GM18505 (cell line): ENCODE measurements at regions not wholly inside any gene's neighbourhood (a gene's known extent, or its start where the extent isn't known, plus 50 kb on each side); places are given as distances from the start of the nearest gene placed in this dataset.

Source experiments
- ATAC-seq: cut with Tn5 transposase; IDR thresholded peaks from one replicate; pipeline ENCODE4 v1.9.1; 2021; ENCODE audit not compliant: unreplicated experiment
- POLR2A ChIP-seq: IDR thresholded peaks from 4 replicates; pipeline ENCODE4 v1.6.1; 2011; ENCODE audit warnings: borderline replicate concordance; ENCODE audit not compliant: insufficient read depth, insufficient read length; ENCODE audit errors: extremely low read depth

DNA sequence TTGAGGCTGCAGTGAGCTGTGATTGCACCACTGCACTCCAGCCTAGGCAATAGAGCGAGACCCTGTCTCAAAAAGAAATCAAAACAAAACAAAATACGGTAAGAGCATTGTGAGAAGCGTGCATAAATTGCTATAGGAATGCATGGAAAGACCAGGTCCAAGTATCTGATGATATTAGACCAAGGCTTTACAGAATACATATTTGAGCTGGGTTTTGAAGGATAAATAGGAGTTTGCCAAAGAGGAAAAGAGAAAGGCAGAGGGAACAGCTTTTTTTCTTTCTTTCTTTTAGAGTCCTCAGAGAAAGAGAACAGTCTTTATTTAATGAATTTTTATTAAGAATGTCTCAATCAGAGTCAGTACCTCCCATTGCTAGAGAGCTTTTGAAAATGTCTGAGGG is 79.5 kb upstream of the PRPS1 start:
- no peak for TF ChIP-seq POLR2A
- ATAC-seq, result no peak

- ATAC-seq, result no peak
- TF ChIP-seq POLR2A, result no peak
Observed at GRCh38 chrX:107549504-107549903, 78.8 kb upstream of the PRPS1 start.

DNA sequence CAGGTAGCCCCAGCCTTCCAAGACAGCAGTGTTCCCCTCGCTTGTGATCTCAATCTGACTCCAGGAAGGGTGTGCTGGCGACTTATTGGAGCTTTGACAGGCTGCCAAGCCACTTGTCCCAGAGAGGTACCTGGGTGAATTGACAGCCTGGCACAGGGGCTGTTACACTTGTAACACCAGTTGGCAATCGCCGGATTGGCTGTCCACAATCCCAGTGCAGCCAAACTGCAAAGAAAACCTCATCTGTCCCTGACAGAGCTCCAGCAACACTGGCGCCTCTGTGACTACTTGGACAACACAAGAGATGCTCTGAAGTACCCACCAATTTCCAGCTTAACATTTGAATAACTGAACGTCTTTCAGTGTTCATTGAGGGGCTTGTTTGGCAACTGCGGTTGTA is 76.8 kb upstream of the PRPS1 start:
- ATAC-seq, result no peak
- TF ChIP-seq POLR2A, result no peak

DNA sequence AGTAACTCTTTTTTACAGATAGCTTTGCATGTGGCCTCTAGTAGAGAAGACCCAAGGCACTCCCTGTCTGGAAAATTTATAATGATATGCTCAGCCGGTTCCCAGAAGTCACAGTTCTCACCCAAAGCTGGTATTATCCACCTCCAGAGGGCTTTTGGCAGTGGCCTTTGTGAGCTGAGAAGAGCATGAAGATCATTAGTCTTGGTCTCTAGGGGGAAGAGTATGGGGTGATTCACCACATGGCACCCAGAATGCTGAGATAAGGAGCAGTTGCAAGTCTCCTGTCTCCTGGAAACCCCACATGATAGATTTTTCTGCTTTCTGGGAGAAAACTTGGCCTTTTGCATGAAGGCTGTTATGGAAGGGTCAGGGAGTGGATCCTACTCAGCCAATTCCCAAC is 75.4 kb upstream of the PRPS1 start:
- ATAC-seq, result no peak
- TF ChIP-seq POLR2A, result no peak

- no peak for ATAC-seq
- TF ChIP-seq POLR2A, result no peak
Observed at GRCh38 chrX:107556967-107557366, 71.3 kb upstream of the PRPS1 start.

DNA sequence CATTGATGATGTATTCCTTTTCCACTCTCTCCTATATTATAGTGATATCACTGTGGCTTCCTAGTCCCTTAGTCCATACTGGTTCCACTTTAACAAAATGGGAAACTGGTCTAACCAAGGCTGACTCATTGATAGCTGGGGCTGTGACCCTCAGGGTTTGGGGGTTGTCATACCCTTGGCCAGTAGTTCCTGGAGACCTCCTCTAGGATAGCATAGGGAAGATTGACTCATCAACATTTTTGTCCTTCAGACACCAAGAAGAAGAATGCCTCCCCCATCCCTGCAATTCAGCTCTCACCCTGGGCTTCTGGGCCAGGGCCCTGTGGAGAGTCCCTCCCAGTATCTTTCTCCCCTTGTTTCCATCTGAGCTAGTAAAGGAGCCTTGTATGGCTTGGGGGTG is 68.8 kb upstream of the PRPS1 start:
- ATAC-seq, result no peak
- TF ChIP-seq POLR2A, result no peak

GRCh38 chrX:107560041-107560440 is 68.3 kb upstream of the PRPS1 start:
- no peak for TF ChIP-seq POLR2A
- no peak for ATAC-seq

- no peak for TF ChIP-seq POLR2A
- no peak for ATAC-seq
Observed at GRCh38 chrX:107560980-107561379, 67.3 kb upstream of the PRPS1 start.

DNA sequence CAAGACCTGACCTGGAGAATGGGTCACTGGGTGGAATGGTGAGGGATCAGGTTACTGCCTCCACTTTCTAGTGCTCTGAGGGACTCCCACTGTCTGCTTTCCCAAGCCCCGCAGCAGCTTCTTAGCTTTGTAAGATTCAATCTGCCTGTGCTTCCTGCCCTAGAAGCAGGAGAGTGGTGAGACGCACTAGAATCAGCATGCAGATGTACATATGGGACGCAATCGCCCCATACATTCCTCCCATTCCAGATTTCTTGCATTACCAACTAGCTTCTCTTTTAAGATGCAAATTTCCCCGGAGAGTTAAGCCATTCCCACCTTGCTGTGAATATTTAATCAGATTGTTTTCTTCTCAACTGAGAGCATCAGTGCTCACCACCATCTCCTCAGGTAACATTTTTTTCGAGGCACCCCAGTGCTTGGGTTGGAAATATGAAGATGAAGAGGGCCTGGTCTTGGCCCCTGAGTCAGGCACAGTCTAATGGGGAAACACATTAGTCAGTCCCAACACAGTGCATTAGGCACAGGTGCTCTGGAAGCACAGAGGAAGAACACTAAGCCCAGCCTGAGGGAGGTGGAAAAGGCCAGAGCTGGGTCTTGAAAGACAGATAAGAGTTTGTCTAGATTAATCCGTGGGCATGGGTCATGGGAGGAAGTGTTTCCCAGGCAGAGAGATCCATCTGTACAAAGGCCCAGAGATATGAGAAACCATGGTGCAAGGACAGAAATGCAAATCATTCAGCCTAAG is 66.7 kb upstream of the PRPS1 start:
- no peak for ATAC-seq

DNA sequence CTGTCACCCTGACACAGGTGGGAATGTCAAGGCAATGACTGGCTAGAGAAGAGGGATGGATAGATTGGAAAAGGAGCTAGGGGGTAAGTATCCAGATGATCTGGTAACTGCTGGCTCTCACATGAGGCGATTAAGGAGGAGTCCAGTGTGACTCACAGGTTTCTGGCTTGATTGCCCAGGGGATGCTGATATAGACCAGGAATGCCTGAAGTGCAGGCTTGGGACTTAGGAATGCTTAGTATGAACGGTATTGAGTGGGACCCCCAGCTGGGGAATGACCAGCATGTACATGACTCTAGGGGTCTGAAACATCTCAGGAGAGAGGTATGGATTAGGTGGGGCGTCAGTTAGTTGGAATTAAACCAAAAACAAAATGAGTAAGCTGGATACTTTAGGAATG is 65.8 kb upstream of the PRPS1 start:
- ATAC-seq, result no peak

More for the DNA sequence above, 66.7 kb upstream of the PRPS1 start:
- TF ChIP-seq POLR2A, result no peak

DNA sequence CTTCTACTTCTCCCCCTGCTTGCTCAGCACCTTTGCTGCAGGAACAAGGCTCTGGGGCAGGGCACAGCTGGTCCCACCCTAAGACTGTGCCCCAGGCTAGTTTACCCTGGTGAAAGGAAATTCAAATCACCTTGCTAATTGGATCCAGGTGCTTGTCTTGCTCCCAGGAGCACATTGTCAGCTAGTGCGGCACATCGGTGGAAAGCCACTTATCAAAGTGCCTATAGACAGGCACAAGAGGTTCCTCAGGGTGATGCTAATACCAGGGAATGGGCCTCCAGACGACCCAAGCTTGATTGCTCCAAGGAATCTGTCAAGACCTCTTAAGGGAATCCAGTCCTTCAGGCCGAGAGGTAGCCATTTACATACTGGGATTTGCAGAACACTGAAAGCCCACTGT is 64.5 kb upstream of the PRPS1 start:
- TF ChIP-seq POLR2A, result no peak

More for the DNA sequence above, 65.8 kb upstream of the PRPS1 start:
- TF ChIP-seq POLR2A, result no peak

DNA sequence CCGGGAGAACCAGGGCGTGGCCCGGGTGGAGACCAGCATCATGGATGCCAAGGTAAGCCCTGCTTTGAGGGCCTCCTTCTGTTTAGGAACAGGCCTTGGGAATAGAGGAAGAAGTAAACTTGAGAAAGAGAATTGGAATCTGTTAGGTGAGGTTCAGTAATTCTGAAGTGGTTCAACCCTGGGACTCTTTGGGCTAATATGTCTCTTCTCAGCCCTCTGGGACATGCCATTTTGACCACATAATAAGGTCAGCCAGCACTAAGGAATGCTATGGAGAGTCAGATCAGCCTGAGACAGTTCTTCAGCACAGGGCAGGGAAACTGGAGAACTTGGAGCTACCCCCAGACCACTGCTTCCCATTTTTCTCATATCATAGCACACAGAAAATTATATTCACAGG is 63.3 kb upstream of the PRPS1 start:
- no peak for ATAC-seq
- no peak for TF ChIP-seq POLR2A

More for the DNA sequence above, 64.5 kb upstream of the PRPS1 start:
- no peak for ATAC-seq

DNA sequence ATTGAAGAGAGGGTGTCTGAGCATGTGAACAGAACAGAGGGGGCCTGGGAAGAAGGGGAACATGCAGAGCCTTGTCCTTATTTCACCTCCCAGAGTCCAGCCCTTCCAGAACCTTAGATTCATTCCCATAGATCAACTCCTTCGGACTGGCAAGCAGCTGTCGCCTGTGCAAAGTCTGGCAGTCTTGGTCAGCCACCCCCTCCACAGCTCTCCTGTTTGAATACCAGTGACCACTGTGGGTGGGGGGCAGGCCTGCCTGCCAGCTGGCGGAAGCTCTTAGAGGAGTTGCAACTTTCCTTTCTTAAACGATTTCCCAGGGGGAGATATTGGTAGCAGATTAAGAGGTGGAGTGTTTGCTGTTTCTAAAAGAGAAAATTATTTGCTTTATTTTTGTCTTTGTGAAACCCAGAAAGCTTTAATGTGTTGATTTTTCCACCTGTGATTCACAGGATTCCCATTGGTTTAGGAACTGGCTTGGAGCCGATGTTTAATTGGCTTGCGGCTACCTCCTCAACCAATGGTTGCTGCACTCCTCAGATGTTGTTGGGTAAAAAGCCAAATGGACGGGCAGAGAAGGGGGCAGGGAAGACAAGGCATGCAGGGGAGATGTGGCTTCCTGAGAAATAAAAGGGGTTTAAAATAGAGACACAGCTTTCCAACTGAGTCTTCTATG is 62.2 kb upstream of the PRPS1 start:
- TF ChIP-seq POLR2A, result no peak
- no peak for ATAC-seq

DNA sequence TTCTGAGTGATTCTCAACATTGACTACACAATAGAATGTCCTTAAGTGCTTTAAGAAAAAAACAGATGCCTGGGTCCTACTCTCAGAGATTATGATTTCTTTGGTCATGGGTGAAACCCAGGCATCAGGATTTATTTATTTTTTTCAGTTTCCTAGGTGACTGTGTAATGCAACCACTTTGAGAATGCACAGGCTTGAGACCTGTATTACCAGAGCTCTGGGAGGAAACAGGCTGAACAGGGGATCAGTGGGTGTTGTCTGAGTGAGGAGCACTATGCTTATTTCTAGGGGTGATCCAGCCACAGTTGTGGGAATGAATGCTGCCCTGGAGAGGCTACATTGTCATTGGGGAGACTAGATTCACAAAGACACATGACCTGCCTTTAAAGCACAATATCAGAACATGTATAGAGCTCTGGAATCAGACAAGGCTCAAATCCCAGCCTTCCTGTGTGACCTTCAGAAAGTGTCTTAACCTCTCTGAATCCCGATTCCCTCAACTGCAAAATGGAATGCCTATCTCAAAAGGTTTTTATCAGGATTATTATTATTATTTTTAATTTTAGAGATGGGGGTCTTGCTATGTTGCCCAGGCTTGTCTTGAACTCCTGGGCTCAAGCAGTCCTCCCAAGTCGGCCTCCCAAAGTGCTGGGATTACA is 61.6 kb upstream of the PRPS1 start:
- no peak for ATAC-seq
- no peak for TF ChIP-seq POLR2A
